GM06990 (cell line): ENCODE measurements at regions not wholly inside any gene's neighbourhood (a gene's known extent, or its start where the extent isn't known, plus 50 kb on each side); places are given as distances from the start of the nearest gene placed in this dataset.

ENCODE experiments used
- DNase-seq: peaks from one replicate; pipeline ENCODE4 v3.0.0-alpha.2; 2011; ENCODE audit not compliant: insufficient read length; ENCODE audit errors: extremely low read depth
- H3K27me3 ChIP-seq: replicated peaks from 2 replicates; pipeline ENCODE4 v1.6.0; 2011; ENCODE audit warnings: low read length; ENCODE audit not compliant: control insufficient read depth, insufficient read depth
- H3K36me3 ChIP-seq: 2 replicates; pipeline ENCODE4 v1.5.1; 2011; ENCODE audit warnings: low read length; ENCODE audit not compliant: control insufficient read depth, insufficient read depth
- H3K4me3 ChIP-seq: replicated peaks from 2 replicates; pipeline ENCODE4 v1.5.1; 2011; ENCODE audit warnings: low read depth, mild to moderate bottlenecking, control low read depth, low read length
- TF ChIP-seq, protein P1 (sequence below): IDR thresholded peaks from 2 replicates; pipeline ENCODE4 v1.5.1; 2011; ENCODE audit warnings: low read length, control low read depth, mild to moderate bottlenecking, inconsistent platforms; ENCODE audit not compliant: insufficient read depth, poor library complexity, severe bottlenecking

DNA sequence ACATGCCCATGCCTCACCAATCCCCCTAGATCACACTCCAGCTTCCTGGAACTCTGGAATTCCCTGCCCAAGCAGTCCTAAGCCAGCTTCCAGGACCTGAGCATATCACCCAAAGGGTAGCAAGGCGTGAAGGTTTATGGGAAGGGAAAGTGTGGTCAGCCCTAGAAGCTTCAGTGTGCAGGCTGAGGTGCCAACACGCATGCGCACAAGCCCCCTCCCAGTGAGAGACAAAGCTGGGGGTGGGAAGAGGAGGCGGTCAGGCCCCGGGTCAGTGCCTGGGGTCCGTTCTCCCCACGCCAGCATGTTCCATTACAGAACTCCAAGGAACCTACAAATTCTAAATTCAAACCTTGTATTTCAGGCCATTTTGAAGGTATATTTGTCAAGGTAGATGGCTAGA is 103.6 kb upstream of the C7orf33 start:
- Histone ChIP-seq H3K27me3 (no peaks in the 10 kb centered on the region), H3K36me3 (no peaks in the 10 kb centered on the region), H3K4me3 (no peak overlapping the region)
- DNase-seq, result no peak
- TF ChIP-seq, protein P1, sequence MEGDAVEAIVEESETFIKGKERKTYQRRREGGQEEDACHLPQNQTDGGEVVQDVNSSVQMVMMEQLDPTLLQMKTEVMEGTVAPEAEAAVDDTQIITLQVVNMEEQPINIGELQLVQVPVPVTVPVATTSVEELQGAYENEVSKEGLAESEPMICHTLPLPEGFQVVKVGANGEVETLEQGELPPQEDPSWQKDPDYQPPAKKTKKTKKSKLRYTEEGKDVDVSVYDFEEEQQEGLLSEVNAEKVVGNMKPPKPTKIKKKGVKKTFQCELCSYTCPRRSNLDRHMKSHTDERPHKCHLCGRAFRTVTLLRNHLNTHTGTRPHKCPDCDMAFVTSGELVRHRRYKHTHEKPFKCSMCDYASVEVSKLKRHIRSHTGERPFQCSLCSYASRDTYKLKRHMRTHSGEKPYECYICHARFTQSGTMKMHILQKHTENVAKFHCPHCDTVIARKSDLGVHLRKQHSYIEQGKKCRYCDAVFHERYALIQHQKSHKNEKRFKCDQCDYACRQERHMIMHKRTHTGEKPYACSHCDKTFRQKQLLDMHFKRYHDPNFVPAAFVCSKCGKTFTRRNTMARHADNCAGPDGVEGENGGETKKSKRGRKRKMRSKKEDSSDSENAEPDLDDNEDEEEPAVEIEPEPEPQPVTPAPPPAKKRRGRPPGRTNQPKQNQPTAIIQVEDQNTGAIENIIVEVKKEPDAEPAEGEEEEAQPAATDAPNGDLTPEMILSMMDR, result no peak

DNA sequence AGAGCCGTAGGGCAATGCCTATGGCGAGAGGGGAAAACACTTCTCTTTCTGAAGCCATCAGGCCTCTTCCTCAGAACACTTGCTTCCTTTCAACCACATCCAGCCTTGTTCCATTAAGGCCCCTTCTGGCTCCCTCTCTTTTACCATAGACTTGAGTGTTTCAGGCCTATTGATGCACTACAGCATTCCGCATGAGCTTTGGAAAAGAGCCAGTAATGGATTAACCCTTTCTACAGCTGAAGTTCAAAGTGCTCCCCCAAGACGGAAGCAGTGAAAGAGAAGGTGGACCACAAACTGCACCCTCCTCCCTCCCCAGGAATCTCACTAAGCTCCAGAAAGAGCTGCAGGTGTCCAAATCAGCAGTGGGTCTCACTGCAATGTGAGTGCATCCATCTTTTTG is 102.7 kb upstream of the C7orf33 start:
- no peaks in the 10 kb centered on the region for H3K27me3 ChIP-seq
- no peak for DNase-seq
- no peaks in the 10 kb centered on the region for H3K36me3 ChIP-seq
- TF ChIP-seq, protein P1, result no peak
- H3K4me3 ChIP-seq, result no peak overlapping the region

DNA sequence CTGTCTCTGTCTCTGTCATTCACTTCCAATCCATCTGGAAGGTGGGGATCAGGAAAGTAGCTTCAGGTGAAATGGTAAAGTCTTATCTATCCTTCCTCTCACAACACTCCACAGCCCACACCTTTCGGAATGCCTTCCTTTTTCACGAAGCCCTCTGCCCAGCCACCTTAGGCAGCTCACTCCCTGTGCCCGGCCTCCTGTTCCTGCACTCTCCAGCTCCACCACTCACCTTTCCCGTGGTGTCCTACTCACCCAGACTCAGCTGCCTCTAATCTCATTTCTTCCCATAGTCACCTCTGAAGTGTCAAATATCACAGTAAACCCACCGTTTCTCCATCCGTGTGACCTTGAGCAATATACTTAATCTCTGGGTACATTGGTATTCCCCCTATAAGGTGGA is 100.9 kb upstream of the C7orf33 start:
- H3K27me3 ChIP-seq, result no peaks in the 10 kb centered on the region
- TF ChIP-seq, protein P1, result no peak
- H3K4me3 ChIP-seq, result no peak overlapping the region
- no peak for DNase-seq
- H3K36me3 ChIP-seq, result no peaks in the 10 kb centered on the region

DNA sequence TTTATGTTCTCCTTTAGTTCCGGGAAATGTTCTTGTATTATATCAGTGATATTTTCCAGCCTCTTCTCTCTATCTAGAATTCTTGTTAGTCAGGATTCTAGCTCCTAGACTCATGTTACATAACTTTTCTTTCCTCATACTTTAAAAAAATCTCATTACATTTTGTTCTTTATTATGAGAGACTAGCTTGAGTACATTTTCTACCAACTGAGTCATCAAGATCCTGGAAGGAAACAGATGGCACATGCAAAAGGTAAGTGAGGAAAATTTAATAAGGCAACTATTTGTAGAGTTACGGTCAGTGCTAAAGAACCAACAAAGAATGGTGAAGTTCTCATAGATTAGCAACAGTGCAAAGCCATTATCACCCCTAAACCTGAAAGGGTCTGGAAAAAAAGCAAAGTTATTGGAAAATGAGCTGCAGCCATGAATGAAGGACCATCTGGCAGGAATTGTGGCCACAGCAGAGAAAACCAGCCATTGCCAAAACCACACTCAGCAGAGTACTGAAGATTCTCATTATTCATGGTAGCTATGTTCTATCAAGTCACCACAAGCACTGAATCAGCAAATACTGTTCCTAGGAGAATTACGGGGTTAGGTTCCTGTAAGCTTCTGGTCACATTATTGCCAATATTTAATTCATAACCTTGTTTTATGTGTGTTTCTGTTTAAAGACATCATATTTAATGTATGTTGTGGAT is 98.3 kb upstream of the C7orf33 start:
- Histone ChIP-seq H3K4me3 (no peak overlapping the region), H3K36me3 (no peaks in the 10 kb centered on the region), H3K27me3 (no peaks in the 10 kb centered on the region)
- no peak for DNase-seq
- TF ChIP-seq, protein P1, result no peak

DNA sequence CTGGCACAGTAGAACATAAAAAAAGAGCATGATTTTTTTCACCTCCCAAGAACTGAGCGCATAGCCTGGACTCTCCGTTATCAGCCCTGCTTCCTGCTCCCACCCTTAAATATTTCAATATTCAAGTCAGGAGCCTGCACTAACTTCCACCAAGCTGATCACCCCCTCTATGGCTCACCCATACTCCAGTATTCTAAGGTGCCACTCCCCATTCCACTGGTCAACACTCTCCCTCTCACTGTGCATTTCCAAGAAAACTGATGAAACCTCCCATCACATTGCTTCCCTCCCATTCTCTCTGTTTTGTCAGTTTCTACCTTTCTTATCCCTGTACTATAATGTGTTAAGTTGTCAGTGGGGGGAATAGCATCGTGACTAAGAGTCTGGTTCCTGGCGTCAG is 95.0 kb upstream of the C7orf33 start:
- no peaks in the 10 kb centered on the region for H3K27me3 ChIP-seq
- TF ChIP-seq, protein P1, result no peak

DNA sequence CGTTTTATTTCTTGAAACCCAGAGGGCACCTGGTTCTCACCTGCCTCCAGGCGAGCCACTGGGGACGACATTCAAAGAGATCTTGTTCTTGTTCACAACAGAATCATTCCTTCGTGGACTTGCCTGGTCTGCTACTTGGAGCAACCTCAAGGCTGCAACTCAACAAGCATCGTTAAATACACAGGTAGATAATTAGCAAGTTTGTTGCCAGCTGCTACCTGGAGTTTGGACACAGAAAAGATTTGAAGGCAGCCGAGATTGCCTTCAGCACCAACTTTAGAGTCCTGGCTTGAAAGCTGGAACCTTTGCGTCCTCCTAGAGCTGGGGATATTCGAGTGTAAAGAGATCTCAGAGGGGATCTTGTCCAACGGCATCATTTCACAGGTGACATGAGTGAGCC is 89.6 kb upstream of the C7orf33 start:
- DNase-seq, result no peak

More for the DNA sequence above, 95.0 kb upstream of the C7orf33 start:
- H3K36me3 ChIP-seq, result no peaks in the 10 kb centered on the region
- DNase-seq, result no peak
- H3K4me3 ChIP-seq, result no peak overlapping the region

More for the DNA sequence above, 89.6 kb upstream of the C7orf33 start:
- TF ChIP-seq, protein P1, result no peak
- Histone ChIP-seq H3K27me3 (no peaks in the 10 kb centered on the region), H3K4me3 (peak overlapping the region; percentile 38; the same call in 1 of the 2 replicates), H3K36me3 (no peaks in the 10 kb centered on the region)
